OCI-LY7 (cell line): ENCODE measurements at regions not wholly inside any gene's neighbourhood (a gene's known extent, or its start where the extent isn't known, plus 50 kb on each side); places are given as distances from the start of the nearest gene placed in this dataset.

Experiments used
- CTCF ChIP-seq: fragments of 200-600 bp; sonication (generic); conservative IDR thresholded peaks from 2 replicates; pipeline ENCODE4 v1.5.1; 2014; ENCODE audit warnings: mild to moderate bottlenecking, antibody characterized with exemption, low read length, moderate library complexity, mixed read lengths
- EZH2phosphoT487 ChIP-seq: fragments of 200-600 bp; sonication (generic); IDR thresholded peaks from 2 replicates; pipeline ENCODE4 v1.6.1; 2018; ENCODE audit warnings: low read depth, borderline replicate concordance, mild to moderate bottlenecking, mixed run types, antibody characterized with exemption, low read length, moderate library complexity, mixed read lengths

GRCh38 chr3:87811953-87812352 is 246.9 kb downstream of the CGGBP1 start:
- TF ChIP-seq CTCF (no peak), EZH2phosphoT487 (no peak)
